ENCODE measurements at regions not wholly inside any gene's neighbourhood (a gene's known extent, or its start where the extent isn't known, plus 50 kb on each side); places are given as distances from the start of the nearest gene placed in this dataset.

- no peak for TF ChIP-seq EZH2 (optimal IDR thresholded peaks at IDR 0.05; ENCODE audit: low read depth, low read length)
- TF ChIP-seq EZH2phosphoT487 (IDR thresholded peaks at IDR 0.05; ENCODE audit: low read length), result no peak
- no peak for TF ChIP-seq CTCF (IDR thresholded peaks at IDR 0.05; ENCODE audit: low read length)
Observed at GRCh38 chr3:104180906-104181305, 1185.8 kb upstream of the ALCAM start.

All from MM.1S (cell line).